HFFc6 (cell line): ENCODE measurements at regions not wholly inside any gene's neighbourhood (a gene's known extent, or its start where the extent isn't known, plus 50 kb on each side); places are given as distances from the start of the nearest gene placed in this dataset.

ENCODE experiments used
- DNase-seq: peaks from one replicate; pipeline ENCODE4 v3.0.0-alpha.2; 2018
- H3K27ac Mint-ChIP-seq: 2 replicates; pipeline ENCODE4 v1.8.0; 2020; ENCODE audit warnings: mild to moderate bottlenecking, mixed read lengths
- H3K27me3 Mint-ChIP-seq: 2 replicates; pipeline ENCODE4 v1.8.0; 2021; ENCODE audit warnings: mild to moderate bottlenecking, moderate library complexity, mixed read lengths; ENCODE audit not compliant: insufficient read depth
- H3K36me3 Mint-ChIP-seq: 2 replicates; pipeline ENCODE4 v1.8.0; 2021; ENCODE audit warnings: low read depth, mixed read lengths
- H3K4me1 Mint-ChIP-seq: 2 replicates; pipeline ENCODE4 v1.8.0; 2020; ENCODE audit warnings: low read depth, mixed read lengths
- H3K4me3 Mint-ChIP-seq: 2 replicates; pipeline ENCODE4 v1.8.0; 2020; ENCODE audit warnings: mild to moderate bottlenecking, moderate library complexity, mixed read lengths
- H3K9me3 Mint-ChIP-seq: 2 replicates; pipeline ENCODE4 v1.8.0; 2020; ENCODE audit warnings: mild to moderate bottlenecking, mixed read lengths
- CTCF ChIP-seq: fragments of 200-600 bp; sonication (generic); IDR thresholded peaks from 2 replicates; pipeline ENCODE4 v1.5.0; 2021; ENCODE audit warnings: antibody characterized with exemption, mild to moderate bottlenecking

GRCh38 chr3:11903447-11903846 is 56.8 kb upstream of the TAMM41 start:
- Mint-ChIP-seq H3K4me3 (no peak overlapping the region), H3K36me3 (no peaks in the 10 kb centered on the region), H3K9me3 (no peaks in the 10 kb centered on the region; the same call in 1 of the 2 replicates), H3K4me1 (no peaks in the 10 kb centered on the region; the same call in 1 of the 2 replicates), H3K27ac (no peak overlapping the region), H3K27me3 (peaks cover 20% of the 10 kb centered on the region; the same call in 1 of the 2 replicates)
- no peak for DNase-seq
- TF ChIP-seq CTCF, result no peak

GRCh38 chr3:11904157-11904556 is 57.5 kb upstream of the TAMM41 start:
- H3K27ac Mint-ChIP-seq, result no peak overlapping the region
- no peak for DNase-seq

GRCh38 chr3:11906407-11906806 is 59.7 kb upstream of the TAMM41 start:
- TF ChIP-seq CTCF, result no peak
- Mint-ChIP-seq H3K27me3 (peaks cover 18% of the 10 kb centered on the region), H3K9me3 (no peaks in the 10 kb centered on the region; the same call in 1 of the 2 replicates), H3K4me1 (no peaks in the 10 kb centered on the region; the same call in 1 of the 2 replicates), H3K4me3 (no peak overlapping the region), H3K27ac (no peak overlapping the region), H3K36me3 (no peaks in the 10 kb centered on the region)
- no peak for DNase-seq

More at GRCh38 chr3:11904157-11904556, 57.5 kb upstream of the TAMM41 start:
- Mint-ChIP-seq H3K27me3 (peaks cover 23% of the 10 kb centered on the region), H3K4me3 (no peak overlapping the region), H3K36me3 (no peaks in the 10 kb centered on the region), H3K4me1 (no peaks in the 10 kb centered on the region; the same call in 1 of the 2 replicates), H3K9me3 (no peaks in the 10 kb centered on the region; the same call in 1 of the 2 replicates)
- no peak for TF ChIP-seq CTCF

GRCh38 chr3:11907667-11908660 is 61.3 kb upstream of the TAMM41 start:
- Mint-ChIP-seq H3K36me3 (no peaks in the 10 kb centered on the region), H3K4me3 (no peak overlapping the region), H3K27me3 (peaks cover 19% of the 10 kb centered on the region), H3K4me1 (no peaks in the 10 kb centered on the region; the same call in 1 of the 2 replicates), H3K9me3 (no peaks in the 10 kb centered on the region; the same call in 1 of the 2 replicates), H3K27ac (no peak overlapping the region)
- peak; percentile 6 for DNase-seq
- TF ChIP-seq CTCF, result no peak

GRCh38 chr3:11908981-11909698 is 62.5 kb upstream of the TAMM41 start:
- no peaks in the 10 kb centered on the region; the same call in 1 of the 2 replicates for H3K4me1 Mint-ChIP-seq
- H3K4me3 Mint-ChIP-seq, result peak overlapping the region; percentile 22; the same call in 1 of the 2 replicates
- no peak for DNase-seq
- TF ChIP-seq CTCF, result no peak
- H3K36me3 Mint-ChIP-seq, result no peaks in the 10 kb centered on the region
- peaks cover 24% of the 10 kb centered on the region for H3K27me3 Mint-ChIP-seq
- H3K9me3 Mint-ChIP-seq, result no peaks in the 10 kb centered on the region; the same call in 1 of the 2 replicates
- no peak overlapping the region for H3K27ac Mint-ChIP-seq
